Stimulated activated naive CD8-positive, alpha-beta T cell treated with anti-CD3 and anti-CD28 coated beads, Interleukin-15, amount 100 ng/mL, for 72 hours (primary cell): ENCODE measurements at regions not wholly inside any gene's neighbourhood (a gene's known extent, or its start where the extent isn't known, plus 50 kb on each side); places are given as distances from the start of the nearest gene placed in this dataset.
A peak's percentile ranks its signal among the peaks of the same experiment; 100 is the strongest.
"Not testable (repeated sequence)": the region's sequence is repeated elsewhere in the genome, so short reads cannot be mapped to it uniquely, and the experiment has no call there.

Source experiments
- ATAC-seq: fragments of 150-1000 bp; cut with Tn5 transposase; 2 replicates; pipeline ENCODE4 v1.10.0; 2021; ENCODE audit warnings: mild to moderate bottlenecking, moderate library complexity
- DNase-seq, 2 donors: peaks; one replicate each; pipeline ENCODE4 v3.0.0; 2021 to 2022
- H3K27ac Mint-ChIP-seq, 2 donors: one replicate each; pipeline ENCODE4 v1.8.0; 2022; ENCODE audit warnings: mild to moderate bottlenecking in 2 of 2, mixed read lengths in 2 of 2, moderate library complexity in 2 of 2
- H3K27me3 Mint-ChIP-seq: one replicate; pipeline ENCODE4 v1.8.0; 2022; ENCODE audit warnings: mixed read lengths
- H3K4me1 Mint-ChIP-seq: one replicate; pipeline ENCODE4 v1.8.0; 2022; ENCODE audit warnings: mild to moderate bottlenecking, mixed read lengths
- H3K4me3 Mint-ChIP-seq, 2 donors: one replicate each; pipeline ENCODE4 v1.8.0; 2022; ENCODE audit warnings: mild to moderate bottlenecking in 2 of 2, mixed read lengths in 2 of 2, moderate library complexity in 1 of 2
- H3K9me3 Mint-ChIP-seq, 2 donors: one replicate each; pipeline ENCODE4 v1.8.0; 2022; ENCODE audit warnings: mixed read lengths in 2 of 2

DNA sequence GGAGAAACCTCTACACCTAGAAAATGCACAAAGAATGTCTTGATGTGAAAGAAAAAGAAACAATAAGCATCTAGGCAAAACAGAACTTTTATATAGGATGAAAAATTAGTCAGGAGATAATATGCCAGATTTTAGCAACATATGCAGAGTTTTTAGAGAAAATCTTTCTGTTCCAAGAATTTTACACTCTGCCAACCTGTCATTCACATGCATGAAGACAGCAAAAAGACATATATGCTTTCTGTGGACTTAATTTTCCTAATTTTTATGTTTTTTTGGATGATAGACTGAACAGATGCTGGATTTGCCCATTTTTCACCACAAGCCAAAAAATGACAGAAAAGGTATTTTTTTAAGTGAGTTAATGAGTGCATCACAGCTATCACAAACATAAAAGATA lies 637.3 kb downstream of the TRIB2 start:
- ATAC-seq (no peak), DNase-seq (no peak)
- Mint-ChIP-seq H3K27me3 (no peaks in the 10 kb centered on the region), H3K9me3 (peaks cover 0 to 3% of the 10 kb centered on the region in 2 donors), H3K27ac (no peak overlapping the region), H3K4me3 (no peak overlapping the region), H3K4me1 (no peaks in the 10 kb centered on the region)

DNA sequence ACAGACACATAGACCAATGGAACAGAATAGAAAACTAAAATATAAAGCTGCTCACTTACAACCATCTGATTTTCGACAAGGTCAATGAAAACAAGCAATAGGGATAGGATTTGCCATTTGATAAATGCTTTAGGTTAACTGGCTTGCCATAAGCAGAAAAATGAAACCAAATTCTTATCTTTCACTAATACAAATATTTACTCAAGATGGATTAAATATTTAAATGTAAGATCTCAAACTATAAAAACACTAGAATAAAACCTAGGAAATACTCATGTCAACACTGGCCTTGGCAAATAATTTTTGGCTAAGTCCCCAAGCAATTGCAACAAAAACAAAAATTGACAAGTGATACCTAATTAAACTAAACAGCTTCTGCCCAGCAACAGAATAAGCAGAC lies 665.2 kb downstream of the TRIB2 start:
- H3K4me1 Mint-ChIP-seq, H3K9me3 Mint-ChIP-seq, DNase-seq, H3K27me3 Mint-ChIP-seq, H3K27ac Mint-ChIP-seq, ATAC-seq, H3K4me3 Mint-ChIP-seq: not testable (repeated sequence)

GRCh38 chr2:13389172-13389571 lies 672.4 kb downstream of the TRIB2 start:
- H3K4me1 Mint-ChIP-seq, H3K27ac Mint-ChIP-seq, DNase-seq, H3K27me3 Mint-ChIP-seq, ATAC-seq, H3K9me3 Mint-ChIP-seq, H3K4me3 Mint-ChIP-seq: not testable (repeated sequence)

- Mint-ChIP-seq H3K27me3 (no peaks in the 10 kb centered on the region), H3K9me3 (peaks cover 4 to 9% of the 10 kb centered on the region in 2 donors), H3K4me3 (no peak overlapping the region), H3K27ac (no peak overlapping the region), H3K4me1 (no peaks in the 10 kb centered on the region)
- ATAC-seq (no peak), DNase-seq (no peak)
Observed at GRCh38 chr2:13390676-13391075, 673.9 kb downstream of the TRIB2 start.

DNA sequence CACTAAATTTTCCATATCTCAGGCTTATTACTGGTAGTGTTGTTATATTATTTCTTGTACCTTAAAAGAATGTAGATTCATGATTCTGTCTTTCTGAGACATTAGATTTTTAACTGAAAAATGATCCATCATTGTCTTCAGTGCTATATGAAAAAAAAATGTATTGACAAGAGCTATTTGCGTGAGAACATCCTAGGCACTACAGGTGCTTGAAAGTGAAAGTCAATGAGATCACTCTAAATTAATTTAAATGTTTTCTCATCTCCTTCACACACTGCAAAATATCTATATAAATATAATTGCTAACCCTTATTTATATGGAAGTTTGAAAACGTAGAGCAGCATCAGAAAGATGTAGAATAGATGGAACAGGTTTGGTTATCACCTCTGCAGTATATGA lies 684.6 kb downstream of the TRIB2 start:
- ATAC-seq = no peak
- Mint-ChIP-seq H3K4me3 (no peak overlapping the region), H3K4me1 (no peaks in the 10 kb centered on the region)

GRCh38 chr2:13413989-13414388 lies 697.3 kb downstream of the TRIB2 start:
- H3K27me3 Mint-ChIP-seq = no peaks in the 10 kb centered on the region
- DNase-seq (no peak), ATAC-seq (no peak)
- H3K4me3 Mint-ChIP-seq = no peak overlapping the region
- peaks cover 0 to 16% of the 10 kb centered on the region in 2 donors for H3K9me3 Mint-ChIP-seq
- H3K4me1 Mint-ChIP-seq = no peaks in the 10 kb centered on the region
- no peak overlapping the region for H3K27ac Mint-ChIP-seq

More for the DNA sequence above, 684.6 kb downstream of the TRIB2 start:
- H3K27me3 Mint-ChIP-seq = no peaks in the 10 kb centered on the region
- H3K27ac Mint-ChIP-seq = no peak overlapping the region
- H3K9me3 Mint-ChIP-seq = peaks cover 10 to 14% of the 10 kb centered on the region in 2 donors
- no peak for DNase-seq

DNA sequence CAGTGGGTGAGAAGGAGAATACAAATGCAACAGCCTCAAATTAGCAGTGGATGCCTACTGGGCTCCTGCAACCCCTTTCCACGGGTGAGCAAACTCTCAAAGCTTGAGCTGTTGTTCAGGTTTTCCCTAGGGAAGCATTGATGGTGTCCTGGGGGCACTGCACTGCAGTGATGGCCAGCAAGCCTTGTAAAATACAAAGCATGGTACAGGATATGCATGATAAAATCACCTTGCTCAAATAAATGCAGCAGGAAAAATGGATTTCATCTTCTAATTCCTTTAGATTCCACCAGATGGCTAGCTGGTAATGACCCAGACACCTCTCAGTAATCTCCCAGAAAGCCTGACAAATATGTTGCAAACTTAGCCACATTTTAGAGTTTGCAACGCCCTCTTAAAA lies 698.2 kb downstream of the TRIB2 start:
- Mint-ChIP-seq H3K4me1 (no peaks in the 10 kb centered on the region), H3K9me3 (peaks cover 0 to 16% of the 10 kb centered on the region in 2 donors), H3K4me3 (no peak overlapping the region), H3K27ac (no peak overlapping the region), H3K27me3 (no peaks in the 10 kb centered on the region)
- ATAC-seq (no peak), DNase-seq (no peak)

- no peaks in the 10 kb centered on the region for H3K4me1 Mint-ChIP-seq
Observed at GRCh38 chr2:13433954-13434353, 717.2 kb downstream of the TRIB2 start.

GRCh38 chr2:13443554-13444261 lies 727.0 kb downstream of the TRIB2 start:
- H3K4me3 Mint-ChIP-seq, H3K4me1 Mint-ChIP-seq, H3K27me3 Mint-ChIP-seq, ATAC-seq, H3K9me3 Mint-ChIP-seq, DNase-seq: not testable (repeated sequence)
- peak overlapping the region in 1 of 2 donors; percentile 5 for H3K27ac Mint-ChIP-seq

More at GRCh38 chr2:13433954-13434353, 717.2 kb downstream of the TRIB2 start:
- no peak overlapping the region for H3K4me3 Mint-ChIP-seq
- ATAC-seq (no peak), DNase-seq (no peak)
- no peak overlapping the region for H3K27ac Mint-ChIP-seq
- H3K27me3 Mint-ChIP-seq = no peaks in the 10 kb centered on the region
- H3K9me3 Mint-ChIP-seq = peaks cover 7 to 13% of the 10 kb centered on the region in 2 donors

DNA sequence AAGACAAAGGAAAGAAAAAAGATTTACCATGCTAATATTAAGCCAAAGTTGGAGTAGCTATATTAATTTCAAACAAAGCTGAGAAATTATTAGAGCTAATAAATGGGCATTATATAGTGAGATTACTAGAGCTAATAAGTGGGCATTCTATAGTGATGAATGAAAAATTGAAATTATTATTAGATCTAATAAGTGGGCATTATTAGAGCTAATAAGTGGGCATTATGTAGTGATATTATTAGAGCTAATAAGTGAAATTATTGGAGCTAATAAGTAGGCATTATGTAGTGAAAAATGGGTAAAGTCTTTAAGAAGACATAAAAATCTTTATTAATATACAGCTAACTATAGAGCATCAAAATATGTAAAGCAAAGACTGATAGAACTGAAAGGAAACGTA lies 745.7 kb downstream of the TRIB2 start:
- Mint-ChIP-seq H3K4me3 (no peak overlapping the region), H3K27ac (no peak overlapping the region), H3K9me3 (peaks cover 0 to 7% of the 10 kb centered on the region in 2 donors), H3K27me3 (no peaks in the 10 kb centered on the region), H3K4me1 (no peaks in the 10 kb centered on the region)
- no peak for DNase-seq
- no peak for ATAC-seq

GRCh38 chr2:13466076-13466475 lies 749.3 kb downstream of the TRIB2 start:
- Mint-ChIP-seq H3K4me1 (no peaks in the 10 kb centered on the region), H3K27me3 (no peaks in the 10 kb centered on the region), H3K4me3 (no peak overlapping the region), H3K27ac (no peak overlapping the region), H3K9me3 (peaks cover 0 to 3% of the 10 kb centered on the region in 2 donors)
- no peak for DNase-seq
- ATAC-seq = no peak

GRCh38 chr2:13474538-13474937 lies 757.8 kb downstream of the TRIB2 start:
- ATAC-seq = no peak
- Mint-ChIP-seq H3K27me3 (no peaks in the 10 kb centered on the region), H3K4me1 (no peaks in the 10 kb centered on the region), H3K4me3 (no peak overlapping the region), H3K27ac (no peak overlapping the region), H3K9me3 (peaks cover 0 to 3% of the 10 kb centered on the region in 2 donors)
- DNase-seq = no peak

DNA sequence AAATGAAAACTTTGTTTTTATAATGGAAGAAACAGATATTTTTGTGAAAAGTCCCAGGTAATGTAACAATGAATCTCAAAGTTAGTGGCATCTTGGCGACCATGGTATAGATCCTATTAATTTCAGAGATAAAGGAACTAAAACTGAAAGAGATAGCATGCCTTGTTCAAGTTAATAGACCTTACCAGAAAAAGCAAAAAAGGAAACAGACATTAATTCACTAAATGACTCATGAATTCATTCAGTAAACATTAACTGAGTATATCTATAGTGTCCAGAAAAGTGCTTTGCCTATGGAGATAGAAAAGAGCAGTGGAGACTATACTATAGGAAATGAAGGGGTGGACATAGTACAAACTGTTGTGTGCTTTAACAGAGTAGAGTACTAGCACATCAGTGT lies 763.3 kb downstream of the TRIB2 start:
- Mint-ChIP-seq H3K9me3 (no peaks in the 10 kb centered on the region), H3K4me1 (no peaks in the 10 kb centered on the region), H3K27ac (no peak overlapping the region), H3K4me3 (no peak overlapping the region), H3K27me3 (no peaks in the 10 kb centered on the region)
- no peak for DNase-seq
- ATAC-seq = no peak

DNA sequence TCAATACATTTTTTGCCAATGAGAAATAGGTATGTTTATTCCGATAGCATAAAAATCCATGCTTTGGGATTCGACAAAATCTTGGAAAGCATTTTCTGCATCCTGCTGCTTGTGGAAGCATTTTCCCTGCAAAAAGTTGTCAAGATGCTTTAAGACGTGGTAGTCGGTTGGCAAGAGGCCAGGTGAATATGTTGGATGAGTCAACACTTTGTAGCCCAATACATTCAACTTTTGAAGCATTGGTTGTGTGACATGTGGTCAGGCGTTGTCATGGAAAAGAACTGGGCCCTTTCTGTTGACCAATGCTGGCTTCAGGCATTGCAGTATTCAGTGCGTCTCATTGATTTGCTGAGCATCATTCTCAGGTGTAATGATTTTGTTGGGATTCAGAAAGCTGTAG lies 764.5 kb downstream of the TRIB2 start:
- no peak for ATAC-seq
- peaks cover 0 to 4% of the 10 kb centered on the region in 2 donors for H3K9me3 Mint-ChIP-seq
- H3K4me1 Mint-ChIP-seq = no peaks in the 10 kb centered on the region
- no peak for DNase-seq
- H3K27me3 Mint-ChIP-seq = no peaks in the 10 kb centered on the region
- H3K27ac Mint-ChIP-seq = no peak overlapping the region
- H3K4me3 Mint-ChIP-seq = no peak overlapping the region

GRCh38 chr2:13485256-13485655 lies 768.5 kb downstream of the TRIB2 start:
- no peak overlapping the region for H3K4me3 Mint-ChIP-seq
- peaks cover 0 to 7% of the 10 kb centered on the region in 2 donors for H3K9me3 Mint-ChIP-seq
- H3K4me1 Mint-ChIP-seq = no peaks in the 10 kb centered on the region
- no peaks in the 10 kb centered on the region for H3K27me3 Mint-ChIP-seq
- DNase-seq (no peak), ATAC-seq (no peak)
- H3K27ac Mint-ChIP-seq = no peak overlapping the region

DNA sequence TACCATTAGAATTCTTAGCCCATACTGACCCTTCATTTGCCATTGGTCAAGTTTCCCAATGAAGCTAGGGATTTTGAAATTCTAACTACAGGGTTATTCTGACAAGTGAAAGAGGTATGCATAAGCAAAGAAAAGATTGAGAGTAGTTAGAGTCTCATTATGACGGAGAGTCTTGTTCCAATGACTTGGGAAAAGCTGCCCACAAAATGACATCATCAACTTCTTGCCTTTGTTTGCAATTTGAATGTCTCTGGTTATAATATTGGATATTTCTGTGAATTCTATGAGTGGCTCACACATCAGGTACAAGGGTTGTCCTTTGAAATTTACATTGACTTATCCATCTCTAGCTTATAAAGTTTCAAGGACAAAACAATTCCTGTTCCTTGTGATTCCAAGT lies 772.2 kb downstream of the TRIB2 start:
- ATAC-seq (no peak), DNase-seq (no peak)
- Mint-ChIP-seq H3K27me3 (no peaks in the 10 kb centered on the region), H3K27ac (no peak overlapping the region), H3K4me1 (no peaks in the 10 kb centered on the region), H3K4me3 (no peak overlapping the region), H3K9me3 (peaks cover 4 to 7% of the 10 kb centered on the region in 2 donors)

- ATAC-seq = no peak
- H3K9me3 Mint-ChIP-seq = peaks cover 0 to 4% of the 10 kb centered on the region in 2 donors
Observed at GRCh38 chr2:13492262-13492661, 775.5 kb downstream of the TRIB2 start.

More at GRCh38 chr2:13492262-13492661, 775.5 kb downstream of the TRIB2 start:
- Mint-ChIP-seq H3K4me1 (no peaks in the 10 kb centered on the region), H3K4me3 (no peak overlapping the region), H3K27me3 (no peaks in the 10 kb centered on the region), H3K27ac (no peak overlapping the region)
- no peak for DNase-seq
